ENCODE measurements at regions not wholly inside any gene's neighbourhood (a gene's known extent, or its start where the extent isn't known, plus 50 kb on each side); places are given as distances from the start of the nearest gene placed in this dataset.

- H3K4me3 ChIP-seq (ENCODE audit: low read depth, low read length) = no peak overlapping the region
- no peak for TF ChIP-seq CTCF (IDR thresholded peaks at IDR 0.05; ENCODE audit: low read depth, low read length)
- no peak for DNase-seq (ENCODE audit: low read depth, low spot score)
- in situ Hi-C loops (cut with HindIII; ENCODE audit: low sequenced_read_pairs) = no loop called here
Measured at GRCh38 chr2:238704471-238705225, 143.2 kb upstream of the TWIST2 start.

GRCh38 chr2:238706163-238706562, 141.7 kb upstream of the TWIST2 start:
- no peak overlapping the region for H3K4me3 ChIP-seq (ENCODE audit: low read depth, low read length)
- no peak for DNase-seq (ENCODE audit: low read depth, low spot score)
- no peak for TF ChIP-seq CTCF (IDR thresholded peaks at IDR 0.05; ENCODE audit: low read depth, low read length)
- in situ Hi-C loops (cut with HindIII; ENCODE audit: low sequenced_read_pairs) = no loop called here

- in situ Hi-C loops (cut with HindIII; ENCODE audit: low sequenced_read_pairs) = no loop called here
- peak; percentile 31 for TF ChIP-seq CTCF (IDR thresholded peaks at IDR 0.05; ENCODE audit: low read depth, low read length)
Measured at GRCh38 chr2:238706673-238707072, 141.2 kb upstream of the TWIST2 start.

GRCh38 chr2:238709325-238710025, 138.4 kb upstream of the TWIST2 start:
- in situ Hi-C loops (cut with HindIII; ENCODE audit: low sequenced_read_pairs) = no loop called here
- no peak for TF ChIP-seq CTCF (IDR thresholded peaks at IDR 0.05; ENCODE audit: low read depth, low read length)
- no peak for DNase-seq (ENCODE audit: low read depth, low spot score)
- no peak overlapping the region for H3K4me3 ChIP-seq (ENCODE audit: low read depth, low read length)

More at GRCh38 chr2:238706673-238707072, 141.2 kb upstream of the TWIST2 start:
- no peak overlapping the region for H3K4me3 ChIP-seq (ENCODE audit: low read depth, low read length)
- DNase-seq (ENCODE audit: low read depth, low spot score) = no peak

GRCh38 chr2:238710032-238710735, 137.7 kb upstream of the TWIST2 start:
- no peak for DNase-seq (ENCODE audit: low read depth, low spot score)
- in situ Hi-C loops (cut with HindIII; ENCODE audit: low sequenced_read_pairs) = no loop called here
- no peak overlapping the region for H3K4me3 ChIP-seq (ENCODE audit: low read depth, low read length)
- TF ChIP-seq CTCF (IDR thresholded peaks at IDR 0.05; ENCODE audit: low read depth, low read length) = no peak

- TF ChIP-seq CTCF (IDR thresholded peaks at IDR 0.05; ENCODE audit: low read depth, low read length) = no peak
- no peak overlapping the region for H3K4me3 ChIP-seq (ENCODE audit: low read depth, low read length)
- DNase-seq (ENCODE audit: low read depth, low spot score) = no peak
- in situ Hi-C loops (cut with HindIII; ENCODE audit: low sequenced_read_pairs) = no loop called here
Measured at GRCh38 chr2:238710787-238711186, 137.1 kb upstream of the TWIST2 start.
